Heart left ventricle (tissue), 16 donors: ENCODE measurements at regions not wholly inside any gene's neighbourhood (a gene's known extent, or its start where the extent isn't known, plus 50 kb on each side); places are given as distances from the start of the nearest gene placed in this dataset.

Experiments used
- ATAC-seq, 4 donors: fragments of 200-7000 bp; cut with Tn5 transposase; one replicate each; pipeline ENCODE4 v1.9.1; 2020 to 2022; ENCODE audit warnings: moderate library complexity in 4 of 4, mild to moderate bottlenecking in 3 of 4, moderate number of reproducible peaks in 1 of 4
- DNase-seq, 5 donors: peaks; one replicate each; pipeline ENCODE4 v3.0.0-alpha.2; 2020
- H3K27ac ChIP-seq, 12 donors: fragments of 200-600 bp; sonication (generic) in 4 of 12; one replicate each; pipeline versions ENCODE4 v1.5.0 to v1.8.0; 2016 to 2022; ENCODE audit warnings: mild to moderate bottlenecking in 2 of 12
- H3K27me3 ChIP-seq, 9 donors: fragments of 200-600 bp; sonication (generic) in 2 of 9; one replicate each; pipeline versions ENCODE4 v1.5.1 to v1.8.0; 2016 to 2022; ENCODE audit warnings: mild to moderate bottlenecking in 3 of 9
- H3K36me3 ChIP-seq, 9 donors: fragments of 200-600 bp; sonication (generic) in 2 of 9; one replicate each; pipeline versions ENCODE4 v1.5.0 to v1.8.0; 2018 to 2022; ENCODE audit warnings: mild to moderate bottlenecking in 2 of 9
- H3K4me1 ChIP-seq, 12 donors: fragments of 200-600 bp; sonication (generic) in 4 of 12; one replicate each; pipeline versions ENCODE4 v1.5.0 to v1.8.0; 2016 to 2022; ENCODE audit warnings: mild to moderate bottlenecking in 3 of 12
- H3K4me3 ChIP-seq, 12 donors: fragments of 200-600 bp; sonication (generic) in 4 of 12; one replicate each; pipeline versions ENCODE4 v1.5.0 to v1.8.0; 2017 to 2022; ENCODE audit warnings: mild to moderate bottlenecking in 9 of 12, moderate library complexity in 4 of 12
- H3K9me3 ChIP-seq, 12 donors: fragments of 200-600 bp; sonication (generic) in 4 of 12; one replicate each; pipeline versions ENCODE4 v1.5.0 to v1.8.0; 2016 to 2022; ENCODE audit warnings: mild to moderate bottlenecking in 1 of 12
- CTCF ChIP-seq, 12 donors: fragments of 200-600 bp; sonication (generic) in 4 of 12; IDR thresholded peaks; one replicate each; pipeline versions ENCODE4 v1.5.0 to v1.8.0; 2018 to 2022; ENCODE audit warnings: antibody characterized with exemption in 12 of 12, mild to moderate bottlenecking in 5 of 12
- POLR2A ChIP-seq, 2 donors: fragments of 450-650 bp; IDR thresholded peaks; one replicate each; pipeline ENCODE4 v1.6.1; 2017; ENCODE audit warnings: antibody characterized with exemption in 2 of 2, mild to moderate bottlenecking in 2 of 2, moderate library complexity in 2 of 2
- WGBS, 4 donors: extraction: QIAGEN DNeasy Blood & Tissue Kit in 2 of 4; methylation state at CpG; one replicate each; pipeline versions ENCODE4 v1.1.5 to v1.1.7; 2013 to 2018; 5-methylcytosine and 5-hydroxymethylcytosine counted together
- intact Hi-C, 10 donors: fragments of 100-400 bp; cut with DNase I; formaldehyde crosslinking; loops; one replicate each; pipeline versions ENCODE4 v1.11.1 to v1.14.2; 2022
- donor health status: ischemic (EF 13 %, LVEDD 7.1; RV severe dilation, severe dysfunction).
- donor health status: healthy with polysubstance abuse.
- donor health status: DM: no; HTN: yes; CAD: no.
- donor health status: DM: no; HTN: no; CAD: no.
- donor health status: ischemic (EF 25% LVEDD 6.9; RV normal size, moderate dysfunction).
- donor health status: ischemic (EF 25% LVEDD 5.7; RV mildly dilated, moderate dysfunction).
- donor health status: healthy.
- donor health status: DM: yes; HTN: yes; CAD: no.
- donor health status: ischemic (EF 35%, LVEDD 5.7; RV mildly dilated, moderate dysfunction).
- donor health status: nonischemic (EF 11% LVEDD 7.7; RV severe dilation, severe dysfunction).
- donor health status: DM: yes; HTN: yes; CAD: no.
- donor health status: PGD.
- donor health status: ischemic (EF 29% LVEDD 5.4; RV normal size, mild dysfunction).
- donor health status: nonischemic (EF 23%, LVEDD 6.1; RV moderate dilation, normal function).

- ATAC-seq (peak; percentile 54 to 89 (median 82)), DNase-seq (peak in 1 of 5 donors; percentile 24)
- no peaks in the 10 kb centered on the region for H3K9me3 ChIP-seq
- H3K4me3 ChIP-seq, result no peak overlapping the region
- intact Hi-C loops, result no loop called here
- H3K27ac ChIP-seq, result peak overlapping the region in 2 of 12 donors; percentile 17 to 25
- peaks cover 0 to 8% (median 0%) of the 10 kb centered on the region in 12 donors for H3K4me1 ChIP-seq
- 34 to 51% (median 50%) methylated on average over 3 of the region's 3 CpGs for WGBS, 4 donors
- H3K27me3 ChIP-seq, result no peaks in the 10 kb centered on the region
- no peak for TF ChIP-seq POLR2A (IDR thresholded peaks at IDR 0.05)
- H3K36me3 ChIP-seq, result no peaks in the 10 kb centered on the region
Observed at GRCh38 chr14:53375599-53375998, 222.5 kb upstream of the DDHD1 start.

GRCh38 chr14:53368711-53369201 lies 215.6 kb upstream of the DDHD1 start:
- TF ChIP-seq POLR2A (IDR thresholded peaks at IDR 0.05) (no peak), CTCF (IDR thresholded peaks at IDR 0.05) (no peak)
- DNase-seq (no peak), ATAC-seq (peak in 1 of 4 donors; percentile 37)
- Histone ChIP-seq H3K27me3 (no peaks in the 10 kb centered on the region), H3K36me3 (no peaks in the 10 kb centered on the region), H3K4me3 (no peak overlapping the region), H3K27ac (peak overlapping the region in 8 of 12 donors; percentile 9 to 70 (median 50)), H3K4me1 (peaks cover 0 to 34% (median 0%) of the 10 kb centered on the region in 12 donors), H3K9me3 (no peaks in the 10 kb centered on the region)
- intact Hi-C loops, result no loop called here

GRCh38 chr14:53368066-53368465 lies 214.9 kb upstream of the DDHD1 start:
- H3K27ac ChIP-seq, result peak overlapping the region in 11 of 12 donors; percentile 2 to 70 (median 40)
- peak overlapping the region in 2 of 12 donors; percentile 3 to 13 for H3K4me3 ChIP-seq
- peaks cover 0 to 34% (median 0%) of the 10 kb centered on the region in 12 donors for H3K4me1 ChIP-seq
- no peak for ATAC-seq
- intact Hi-C loops, result no loop called here
- 48 to 63% (median 55%) methylated on average over 4 of the region's 4 CpGs for WGBS, 4 donors
- no peak for DNase-seq
- no peak for TF ChIP-seq POLR2A (IDR thresholded peaks at IDR 0.05)
- TF ChIP-seq CTCF (IDR thresholded peaks at IDR 0.05), result no peak
- H3K27me3 ChIP-seq, result no peaks in the 10 kb centered on the region
- peaks cover 0 to 2% (median 0%) of the 10 kb centered on the region in 12 donors for H3K9me3 ChIP-seq
- H3K36me3 ChIP-seq, result no peaks in the 10 kb centered on the region

GRCh38 chr14:53367644-53368026 lies 214.5 kb upstream of the DDHD1 start:
- peaks cover 0 to 5% (median 0%) of the 10 kb centered on the region in 12 donors for H3K9me3 ChIP-seq
- peaks cover 0 to 34% (median 0%) of the 10 kb centered on the region in 12 donors for H3K4me1 ChIP-seq
- no peaks in the 10 kb centered on the region for H3K36me3 ChIP-seq
- H3K4me3 ChIP-seq, result peak overlapping the region in 2 of 12 donors; percentile 3 to 13
- intact Hi-C loops, result no loop called here
- H3K27me3 ChIP-seq, result no peaks in the 10 kb centered on the region
- peak in 3 of 4 donors; percentile 55 to 62 (median 59) for ATAC-seq
- WGBS, 4 donors, result 46 to 80% (median 61%) methylated on average over 4 of the region's 4 CpGs
- DNase-seq, result peak in 1 of 5 donors; percentile 8
- TF ChIP-seq CTCF (IDR thresholded peaks at IDR 0.05), result no peak
- no peak for TF ChIP-seq POLR2A (IDR thresholded peaks at IDR 0.05)
- peak overlapping the region in 9 of 12 donors; percentile 2 to 70 (median 40) for H3K27ac ChIP-seq
